ENCODE measurements at regions not wholly inside any gene's neighbourhood (a gene's known extent, or its start where the extent isn't known, plus 50 kb on each side); places are given as distances from the start of the nearest gene placed in this dataset.

DNA sequence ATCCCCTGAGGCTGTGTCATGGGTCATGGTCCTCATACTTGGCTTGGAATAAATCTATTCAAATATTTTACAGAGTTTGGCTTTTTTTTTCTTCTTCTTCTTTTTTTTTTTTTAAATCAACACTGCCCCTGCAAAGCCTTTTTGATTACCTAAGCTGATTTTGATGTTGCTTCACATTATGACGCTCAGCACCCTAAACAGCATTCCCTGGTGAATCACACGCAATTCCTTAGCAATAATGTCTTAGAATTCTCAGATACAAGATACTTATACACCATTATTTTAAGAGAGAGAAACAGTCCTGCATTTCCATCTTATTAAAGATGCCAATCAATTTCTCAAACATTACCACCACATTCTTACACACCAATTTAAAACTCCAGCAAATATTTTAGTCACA lies 323.7 kb upstream of the IGFBP3 start:
- intact Hi-C loops (cut with micrococcal nuclease) = no loop called here
- Histone ChIP-seq H3K79me2 (ENCODE audit: insufficient read depth, low read length) (no peaks in the 10 kb centered on the region), H4K20me1 (ENCODE audit: insufficient read depth) (no peaks in the 10 kb centered on the region), H3K9ac (ENCODE audit: low read length) (no peak overlapping the region), H3K27ac (ENCODE audit: low read depth, low read length) (no peak overlapping the region), H3K9me2 (ENCODE audit: insufficient read depth) (no peaks in the 10 kb centered on the region), H2AFZ (ENCODE audit: low read depth, low read length, poor library complexity, severe bottlenecking) (no peak overlapping the region), H3K27me3 (ENCODE audit: insufficient read depth, low read length) (no peaks in the 10 kb centered on the region), H3K4me1 (ENCODE audit: control insufficient read depth in 1 of 2, insufficient read depth in 2 of 2, low read length in 2 of 2) (no peaks in the 10 kb centered on the region), H3K4me3 (replicated peaks in 1 of 2; ENCODE audit: low read depth in 1 of 2, low read length in 2 of 2) (no peak overlapping the region), H3K4me2 (ENCODE audit: low read length) (no peak overlapping the region), H3K9me3 (ENCODE audit: control insufficient read depth in 1 of 2, insufficient read depth in 1 of 2, low read depth in 1 of 2, low read length in 2 of 2) (no peaks in the 10 kb centered on the region), H3K36me3 (ENCODE audit: control insufficient read depth in 1 of 2, insufficient read depth in 2 of 2, low read length in 2 of 2) (no peaks in the 10 kb centered on the region)
- BruUV-seq (replicated peaks) = no TSS peak
- TF ChIP-seq YY1 (IDR thresholded peaks at IDR 0.05; ENCODE audit: extremely low read depth, insufficient replicate concordance, low read depth, low read length) = no peak
- no peak for TF ChIP-seq TCF7L2 (IDR thresholded peaks at IDR 0.05; ENCODE audit: borderline replicate concordance, extremely low read depth, insufficient read depth, insufficient read length)
- TF ChIP-seq, protein P1, sequence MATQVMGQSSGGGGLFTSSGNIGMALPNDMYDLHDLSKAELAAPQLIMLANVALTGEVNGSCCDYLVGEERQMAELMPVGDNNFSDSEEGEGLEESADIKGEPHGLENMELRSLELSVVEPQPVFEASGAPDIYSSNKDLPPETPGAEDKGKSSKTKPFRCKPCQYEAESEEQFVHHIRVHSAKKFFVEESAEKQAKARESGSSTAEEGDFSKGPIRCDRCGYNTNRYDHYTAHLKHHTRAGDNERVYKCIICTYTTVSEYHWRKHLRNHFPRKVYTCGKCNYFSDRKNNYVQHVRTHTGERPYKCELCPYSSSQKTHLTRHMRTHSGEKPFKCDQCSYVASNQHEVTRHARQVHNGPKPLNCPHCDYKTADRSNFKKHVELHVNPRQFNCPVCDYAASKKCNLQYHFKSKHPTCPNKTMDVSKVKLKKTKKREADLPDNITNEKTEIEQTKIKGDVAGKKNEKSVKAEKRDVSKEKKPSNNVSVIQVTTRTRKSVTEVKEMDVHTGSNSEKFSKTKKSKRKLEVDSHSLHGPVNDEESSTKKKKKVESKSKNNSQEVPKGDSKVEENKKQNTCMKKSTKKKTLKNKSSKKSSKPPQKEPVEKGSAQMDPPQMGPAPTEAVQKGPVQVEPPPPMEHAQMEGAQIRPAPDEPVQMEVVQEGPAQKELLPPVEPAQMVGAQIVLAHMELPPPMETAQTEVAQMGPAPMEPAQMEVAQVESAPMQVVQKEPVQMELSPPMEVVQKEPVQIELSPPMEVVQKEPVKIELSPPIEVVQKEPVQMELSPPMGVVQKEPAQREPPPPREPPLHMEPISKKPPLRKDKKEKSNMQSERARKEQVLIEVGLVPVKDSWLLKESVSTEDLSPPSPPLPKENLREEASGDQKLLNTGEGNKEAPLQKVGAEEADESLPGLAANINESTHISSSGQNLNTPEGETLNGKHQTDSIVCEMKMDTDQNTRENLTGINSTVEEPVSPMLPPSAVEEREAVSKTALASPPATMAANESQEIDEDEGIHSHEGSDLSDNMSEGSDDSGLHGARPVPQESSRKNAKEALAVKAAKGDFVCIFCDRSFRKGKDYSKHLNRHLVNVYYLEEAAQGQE (IDR thresholded peaks at IDR 0.05; ENCODE audit: low read depth) = no peak
- CTCF ChIA-PET = no interaction called here
- DNase-seq (ENCODE audit: low read depth, low spot score) = no peak
- ATAC-seq = no peak
- POLR2A ChIA-PET = no interaction called here
- RAD21 ChIA-PET (ENCODE audit: low non-redundant PET in 1 of 2, low total read pairs in 2 of 2, uncharacterized antibody in 2 of 2, unreplicated experiment in 2 of 2) = no interaction called here

DNA sequence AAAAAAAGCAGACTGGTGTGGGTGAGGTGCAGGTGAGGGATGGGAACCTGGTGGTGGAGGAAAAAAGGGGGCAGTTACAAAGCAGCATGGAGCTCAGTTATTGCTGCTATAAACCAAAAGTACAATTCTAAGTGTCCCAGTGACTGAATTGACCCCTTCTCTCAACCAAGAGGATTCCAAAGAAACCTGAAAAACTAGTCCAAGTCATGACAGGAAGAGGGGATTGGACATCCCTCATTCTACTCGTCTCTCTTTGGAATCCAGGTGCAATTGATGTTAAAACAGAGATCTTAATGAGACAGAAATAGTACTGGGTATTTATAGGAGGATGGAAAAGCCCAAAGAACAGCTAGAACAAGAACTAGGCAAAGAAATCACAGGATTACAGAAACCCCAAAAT lies 322.3 kb upstream of the IGFBP3 start:
- Histone ChIP-seq H3K9me2 (ENCODE audit: insufficient read depth) (no peaks in the 10 kb centered on the region), H3K4me1 (ENCODE audit: control insufficient read depth in 1 of 2, insufficient read depth in 2 of 2, low read length in 2 of 2) (no peaks in the 10 kb centered on the region), H3K36me3 (ENCODE audit: control insufficient read depth in 1 of 2, insufficient read depth in 2 of 2, low read length in 2 of 2) (no peaks in the 10 kb centered on the region), H3K79me2 (ENCODE audit: insufficient read depth, low read length) (no peaks in the 10 kb centered on the region), H3K4me2 (ENCODE audit: low read length) (no peak overlapping the region), H3K27ac (ENCODE audit: low read depth, low read length) (no peak overlapping the region), H2AFZ (ENCODE audit: low read depth, low read length, poor library complexity, severe bottlenecking) (no peak overlapping the region), H3K4me3 (replicated peaks in 1 of 2; ENCODE audit: low read depth in 1 of 2, low read length in 2 of 2) (no peak overlapping the region), H3K27me3 (ENCODE audit: insufficient read depth, low read length) (no peaks in the 10 kb centered on the region), H3K9ac (ENCODE audit: low read length) (no peak overlapping the region), H4K20me1 (ENCODE audit: insufficient read depth) (no peaks in the 10 kb centered on the region), H3K9me3 (ENCODE audit: control insufficient read depth in 1 of 2, insufficient read depth in 1 of 2, low read depth in 1 of 2, low read length in 2 of 2) (no peaks in the 10 kb centered on the region)
- POLR2A ChIA-PET = no interaction called here
- ATAC-seq (no peak), DNase-seq (ENCODE audit: low read depth, low spot score) (no peak)
- intact Hi-C loops (cut with micrococcal nuclease) = no loop called here
- BruUV-seq (replicated peaks) = no TSS peak
- RAD21 ChIA-PET (ENCODE audit: low non-redundant PET in 1 of 2, low total read pairs in 2 of 2, uncharacterized antibody in 2 of 2, unreplicated experiment in 2 of 2) = no interaction called here
- no peak for TF ChIP-seq TCF7L2 (IDR thresholded peaks at IDR 0.05; ENCODE audit: borderline replicate concordance, extremely low read depth, insufficient read depth, insufficient read length)
- no peak for TF ChIP-seq RAD21 (IDR thresholded peaks at IDR 0.05; ENCODE audit: low read depth)
- TF ChIP-seq YY1 (IDR thresholded peaks at IDR 0.05; ENCODE audit: extremely low read depth, insufficient replicate concordance, low read depth, low read length) = no peak
- no peak for TF ChIP-seq EGR1 (IDR thresholded peaks at IDR 0.05; ENCODE audit: low read depth)
- CTCF ChIA-PET = no interaction called here
